DOHH2 (cell line): ENCODE measurements at regions not wholly inside any gene's neighbourhood (a gene's known extent, or its start where the extent isn't known, plus 50 kb on each side); places are given as distances from the start of the nearest gene placed in this dataset.

Source experiments
- EZH2phosphoT487 ChIP-seq: fragments of 200-600 bp; sonication (generic); IDR thresholded peaks from 2 replicates; pipeline ENCODE4 v1.6.1; 2017; ENCODE audit warnings: borderline replicate concordance, mild to moderate bottlenecking, antibody characterized with exemption, low read length, moderate library complexity, mixed read lengths
- TF ChIP-seq, protein P1 (sequence below): fragments of 200-600 bp; sonication (generic); IDR thresholded peaks from one replicate; pipeline ENCODE4 v1.5.1; 2014; ENCODE audit warnings: antibody characterized with exemption, mild to moderate bottlenecking, low read depth, low read length; ENCODE audit not compliant: poor library complexity, severe bottlenecking

DNA sequence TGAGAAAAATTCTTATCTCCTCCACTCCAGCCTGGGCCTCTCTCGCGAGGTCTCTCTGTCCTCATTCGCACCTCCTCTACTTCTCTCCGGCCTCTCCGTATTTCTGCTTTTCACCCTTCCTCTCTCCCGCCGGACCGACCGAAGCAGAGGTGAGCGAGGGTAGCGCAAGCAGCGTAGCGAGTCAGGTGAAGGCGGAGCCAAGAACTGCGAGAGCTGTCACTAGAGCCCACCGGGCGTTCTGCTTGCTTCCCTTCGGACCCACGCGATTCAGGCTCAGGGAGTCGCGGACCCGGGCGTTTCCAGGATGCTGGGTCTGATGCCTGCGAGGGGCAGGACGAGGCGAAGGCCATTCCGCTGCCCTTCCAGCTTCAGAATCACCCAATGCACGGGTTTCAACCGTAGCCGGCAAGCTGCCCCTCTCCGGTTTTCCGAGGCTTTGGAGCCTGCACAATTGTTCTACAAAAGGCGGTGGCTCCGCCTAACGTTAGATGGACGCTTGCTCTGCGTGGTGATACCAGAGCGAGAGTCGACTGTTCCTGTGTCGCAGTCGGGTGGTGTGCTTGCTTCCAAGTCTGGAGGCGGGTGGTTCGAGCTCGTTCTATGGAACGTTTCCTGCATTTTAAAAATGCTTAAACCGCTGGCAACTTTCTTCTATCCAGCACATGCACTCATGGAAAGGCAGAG is 310.2 kb downstream of the FAM72C start:
- TF ChIP-seq, protein P1, sequence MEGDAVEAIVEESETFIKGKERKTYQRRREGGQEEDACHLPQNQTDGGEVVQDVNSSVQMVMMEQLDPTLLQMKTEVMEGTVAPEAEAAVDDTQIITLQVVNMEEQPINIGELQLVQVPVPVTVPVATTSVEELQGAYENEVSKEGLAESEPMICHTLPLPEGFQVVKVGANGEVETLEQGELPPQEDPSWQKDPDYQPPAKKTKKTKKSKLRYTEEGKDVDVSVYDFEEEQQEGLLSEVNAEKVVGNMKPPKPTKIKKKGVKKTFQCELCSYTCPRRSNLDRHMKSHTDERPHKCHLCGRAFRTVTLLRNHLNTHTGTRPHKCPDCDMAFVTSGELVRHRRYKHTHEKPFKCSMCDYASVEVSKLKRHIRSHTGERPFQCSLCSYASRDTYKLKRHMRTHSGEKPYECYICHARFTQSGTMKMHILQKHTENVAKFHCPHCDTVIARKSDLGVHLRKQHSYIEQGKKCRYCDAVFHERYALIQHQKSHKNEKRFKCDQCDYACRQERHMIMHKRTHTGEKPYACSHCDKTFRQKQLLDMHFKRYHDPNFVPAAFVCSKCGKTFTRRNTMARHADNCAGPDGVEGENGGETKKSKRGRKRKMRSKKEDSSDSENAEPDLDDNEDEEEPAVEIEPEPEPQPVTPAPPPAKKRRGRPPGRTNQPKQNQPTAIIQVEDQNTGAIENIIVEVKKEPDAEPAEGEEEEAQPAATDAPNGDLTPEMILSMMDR: no peak
- no peak for TF ChIP-seq EZH2phosphoT487
